GM19324 (cell line): ENCODE measurements at regions not wholly inside any gene's neighbourhood (a gene's known extent, or its start where the extent isn't known, plus 50 kb on each side); places are given as distances from the start of the nearest gene placed in this dataset.

ENCODE experiments used
- ATAC-seq: cut with Tn5 transposase; IDR thresholded peaks from one replicate; pipeline ENCODE4 v1.9.1; 2021; ENCODE audit warnings: mild to moderate bottlenecking, moderate library complexity; ENCODE audit not compliant: unreplicated experiment, low FRiP score

- no peak for ATAC-seq
Observed at GRCh38 chr6:71584712-71585436, 296.3 kb downstream of the OGFRL1 start.

GRCh38 chr6:71585472-71585871 lies 296.9 kb downstream of the OGFRL1 start:
- ATAC-seq: no peak

- ATAC-seq: no peak
Observed at GRCh38 chr6:71588490-71588889, 297.9 kb upstream of the RIMS1 start.

GRCh38 chr6:71589254-71589653 lies 297.1 kb upstream of the RIMS1 start:
- ATAC-seq: no peak

- no peak for ATAC-seq
Observed at GRCh38 chr6:71592643-71593042, 293.7 kb upstream of the RIMS1 start.

- ATAC-seq: no peak
Observed at GRCh38 chr6:71599359-71599758, 287.0 kb upstream of the RIMS1 start.

- no peak for ATAC-seq
Observed at GRCh38 chr6:71602385-71603007, 283.9 kb upstream of the RIMS1 start.

GRCh38 chr6:71603021-71603420 lies 283.3 kb upstream of the RIMS1 start:
- no peak for ATAC-seq

- ATAC-seq: no peak
Observed at GRCh38 chr6:71608646-71609045, 277.7 kb upstream of the RIMS1 start.

GRCh38 chr6:71619836-71620235 lies 266.5 kb upstream of the RIMS1 start:
- ATAC-seq: no peak

GRCh38 chr6:71621918-71622519 lies 264.3 kb upstream of the RIMS1 start:
- no peak for ATAC-seq

GRCh38 chr6:71642120-71642519 lies 244.2 kb upstream of the RIMS1 start:
- no peak for ATAC-seq

- ATAC-seq: no peak
Observed at GRCh38 chr6:71642793-71643192, 243.6 kb upstream of the RIMS1 start.

- no peak for ATAC-seq
Observed at GRCh38 chr6:71645299-71645698, 241.1 kb upstream of the RIMS1 start.

- ATAC-seq: no peak
Observed at GRCh38 chr6:71649915-71650314, 236.4 kb upstream of the RIMS1 start.

- ATAC-seq: no peak
Observed at GRCh38 chr6:71651636-71652035, 234.7 kb upstream of the RIMS1 start.

- ATAC-seq: no peak
Observed at GRCh38 chr6:71656121-71656520, 230.2 kb upstream of the RIMS1 start.

- ATAC-seq: no peak
Observed at GRCh38 chr6:71665931-71666330, 220.4 kb upstream of the RIMS1 start.

- ATAC-seq: no peak
Observed at GRCh38 chr6:71672876-71673275, 213.5 kb upstream of the RIMS1 start.

GRCh38 chr6:71675386-71675785 lies 211.0 kb upstream of the RIMS1 start:
- no peak for ATAC-seq

- ATAC-seq: no peak
Observed at GRCh38 chr6:71676298-71676697, 210.1 kb upstream of the RIMS1 start.

GRCh38 chr6:71678091-71678490 lies 208.3 kb upstream of the RIMS1 start:
- ATAC-seq: no peak
